ENCODE measurements at regions not wholly inside any gene's neighbourhood (a gene's known extent, or its start where the extent isn't known, plus 50 kb on each side); places are given as distances from the start of the nearest gene placed in this dataset.

DNA sequence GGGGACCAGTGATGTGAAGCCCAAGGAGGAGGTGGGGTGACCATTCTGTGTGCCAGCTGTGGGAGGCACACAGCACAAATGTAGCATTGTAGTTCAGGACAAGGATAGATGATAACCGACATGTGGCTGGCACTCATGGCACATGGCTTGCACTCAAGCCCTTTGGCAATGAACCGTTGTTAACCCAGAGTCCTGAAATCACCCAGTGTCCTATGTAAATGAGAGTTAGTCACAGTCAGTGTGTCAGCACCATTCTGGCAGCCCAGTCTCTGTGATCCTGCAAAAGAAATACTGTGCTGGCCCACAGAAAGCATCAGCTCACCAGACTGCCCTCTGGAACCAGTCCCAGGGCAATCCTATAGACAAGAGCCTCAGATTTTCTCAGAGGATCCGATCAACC is 339.3 kb downstream of the MID1IP1 start:
- no peak for DNase-seq (ENCODE audit: extremely low read depth in 1 of 4, low spot score in 3 of 4)
- no peaks in the 10 kb centered on the region for H4K20me1 ChIP-seq (replicated peaks; ENCODE audit: control insufficient read depth, insufficient read depth, low read length)
- ATAC-seq = no peak
- no peaks in the 10 kb centered on the region for H3K4me1 ChIP-seq (replicated peaks in 1 of 2; ENCODE audit: control insufficient read depth in 2 of 2, insufficient read depth in 2 of 2, low read length in 2 of 2)
- no peaks in the 10 kb centered on the region for H3K36me3 ChIP-seq (ENCODE audit: control insufficient read depth, insufficient read depth, low read length)
- no peaks in the 10 kb centered on the region for H3K79me2 ChIP-seq (ENCODE audit: control insufficient read depth, insufficient read depth, low read length)
- intact Hi-C loops (cut with micrococcal nuclease) (no loop called here), in situ Hi-C loops (cut with MboI) (no loop called here)
- H3K27me3 ChIP-seq (ENCODE audit: control insufficient read depth in 2 of 2, insufficient read depth in 2 of 2, low read length in 2 of 2) = 0 out of 5 replicates have a peak, but pooled peaks cover 0 to 5% of the 10 kb centered on the region in 2 experiments
- no TSS peak for BruUV-seq (replicated peaks)
- FAIRE-seq = no peak
- H3K9me1 ChIP-seq (ENCODE audit: control insufficient read depth, insufficient read depth, low read length) = no peaks in the 10 kb centered on the region
- no peak overlapping the region for H3K4me3 ChIP-seq
- ChIA-PET POLR2A (no interaction called here), CTCF (ENCODE audit: low intra/inter-chr PET ratio) (no interaction called here)
- H2AFZ ChIP-seq (ENCODE audit: low read depth, low read length) = no peak overlapping the region
- H3K27ac ChIP-seq (ENCODE audit: extremely low read depth, low read depth, low read length) = no peak overlapping the region
- no peak overlapping the region for H3K9ac ChIP-seq (ENCODE audit: insufficient read depth in 1 of 2, low read depth in 2 of 2, low read length in 2 of 2)
- H3K9me3 ChIP-seq (replicated peaks; ENCODE audit: control insufficient read depth, insufficient read depth, low read depth, low read length) = no peaks in the 10 kb centered on the region
- WGBS (ENCODE audit: insufficient coverage, low coverage, missing lambda C conversion rate) = 0% methylated on average over 3 of the region's 3 CpGs
- no peak overlapping the region for H3K4me2 ChIP-seq (ENCODE audit: insufficient read depth, low read length)
- TF ChIP-seq MTA2 (IDR thresholded peaks at IDR 0.05; ENCODE audit: low read depth) (no peak), ZNF589 (CRISPR knock-in tag; IDR thresholded peaks at IDR 0.05; ENCODE audit: low read depth) (no peak), ZNF639 (CRISPR knock-in tag; conservative IDR thresholded peaks at IDR 0.05 in 1 of 2, IDR thresholded peaks at IDR 0.05 in 1 of 2) (no peak), JUNB (CRISPR knock-in tag; conservative IDR thresholded peaks at IDR 0.05) (no peak), IRF1 (CRISPR knock-in tag; IDR thresholded peaks at IDR 0.05; ENCODE audit: borderline replicate concordance) (no peak), AFF1 (IDR thresholded peaks at IDR 0.05; ENCODE audit: low read depth in 1 of 2, partially characterized antibody in 2 of 2) (no peak), CXXC5 (CRISPR knock-in tag; IDR thresholded peaks at IDR 0.05) (no peak), SMC3 (conservative IDR thresholded peaks at IDR 0.05; ENCODE audit: insufficient read depth, low read depth, low read length) (no peak), MTA1 (IDR thresholded peaks at IDR 0.05; ENCODE audit: borderline replicate concordance) (no peak), TAL1 (IDR thresholded peaks at IDR 0.05) (no peak)
- TF ChIP-seq, protein P1, sequence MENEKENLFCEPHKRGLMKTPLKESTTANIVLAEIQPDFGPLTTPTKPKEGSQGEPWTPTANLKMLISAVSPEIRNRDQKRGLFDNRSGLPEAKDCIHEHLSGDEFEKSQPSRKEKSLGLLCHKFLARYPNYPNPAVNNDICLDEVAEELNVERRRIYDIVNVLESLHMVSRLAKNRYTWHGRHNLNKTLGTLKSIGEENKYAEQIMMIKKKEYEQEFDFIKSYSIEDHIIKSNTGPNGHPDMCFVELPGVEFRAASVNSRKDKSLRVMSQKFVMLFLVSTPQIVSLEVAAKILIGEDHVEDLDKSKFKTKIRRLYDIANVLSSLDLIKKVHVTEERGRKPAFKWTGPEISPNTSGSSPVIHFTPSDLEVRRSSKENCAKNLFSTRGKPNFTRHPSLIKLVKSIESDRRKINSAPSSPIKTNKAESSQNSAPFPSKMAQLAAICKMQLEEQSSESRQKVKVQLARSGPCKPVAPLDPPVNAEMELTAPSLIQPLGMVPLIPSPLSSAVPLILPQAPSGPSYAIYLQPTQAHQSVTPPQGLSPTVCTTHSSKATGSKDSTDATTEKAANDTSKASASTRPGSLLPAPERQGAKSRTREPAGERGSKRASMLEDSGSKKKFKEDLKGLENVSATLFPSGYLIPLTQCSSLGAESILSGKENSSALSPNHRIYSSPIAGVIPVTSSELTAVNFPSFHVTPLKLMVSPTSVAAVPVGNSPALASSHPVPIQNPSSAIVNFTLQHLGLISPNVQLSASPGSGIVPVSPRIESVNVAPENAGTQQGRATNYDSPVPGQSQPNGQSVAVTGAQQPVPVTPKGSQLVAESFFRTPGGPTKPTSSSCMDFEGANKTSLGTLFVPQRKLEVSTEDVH (IDR thresholded peaks at IDR 0.05; ENCODE audit: low read depth, partially characterized antibody) = no peak
- TF ChIP-seq, protein P2, sequence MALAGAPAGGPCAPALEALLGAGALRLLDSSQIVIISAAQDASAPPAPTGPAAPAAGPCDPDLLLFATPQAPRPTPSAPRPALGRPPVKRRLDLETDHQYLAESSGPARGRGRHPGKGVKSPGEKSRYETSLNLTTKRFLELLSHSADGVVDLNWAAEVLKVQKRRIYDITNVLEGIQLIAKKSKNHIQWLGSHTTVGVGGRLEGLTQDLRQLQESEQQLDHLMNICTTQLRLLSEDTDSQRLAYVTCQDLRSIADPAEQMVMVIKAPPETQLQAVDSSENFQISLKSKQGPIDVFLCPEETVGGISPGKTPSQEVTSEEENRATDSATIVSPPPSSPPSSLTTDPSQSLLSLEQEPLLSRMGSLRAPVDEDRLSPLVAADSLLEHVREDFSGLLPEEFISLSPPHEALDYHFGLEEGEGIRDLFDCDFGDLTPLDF (CRISPR knock-in tag; IDR thresholded peaks at IDR 0.05) = no peak
